CD1c-positive myeloid dendritic cell (primary cell): ENCODE measurements at regions not wholly inside any gene's neighbourhood (a gene's known extent, or its start where the extent isn't known, plus 50 kb on each side); places are given as distances from the start of the nearest gene placed in this dataset.

Experiments used
- DNase-seq: peaks from one replicate; pipeline ENCODE4 v3.0.0-alpha.2; 2016; ENCODE audit errors: extremely low spot score

DNA sequence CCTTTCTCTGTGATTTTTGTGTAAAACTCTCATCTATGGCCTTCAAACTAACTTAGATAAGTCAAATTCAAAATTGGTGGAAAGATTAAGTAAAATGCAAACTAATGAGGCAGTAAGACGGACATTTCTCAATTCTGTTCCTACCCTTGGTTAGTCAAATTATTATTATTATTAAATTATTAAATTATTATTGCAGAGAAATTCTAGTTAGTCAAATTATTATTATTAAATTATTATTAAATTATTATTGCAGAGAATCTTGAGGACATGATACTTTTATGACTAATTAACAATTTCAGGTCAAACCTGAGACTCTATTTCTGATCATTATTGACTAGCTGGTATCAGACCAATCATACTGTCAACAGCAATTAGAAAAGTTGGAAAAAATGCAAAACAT, 845.0 kb upstream of the NECTIN3 start:
- no peak for DNase-seq

DNA sequence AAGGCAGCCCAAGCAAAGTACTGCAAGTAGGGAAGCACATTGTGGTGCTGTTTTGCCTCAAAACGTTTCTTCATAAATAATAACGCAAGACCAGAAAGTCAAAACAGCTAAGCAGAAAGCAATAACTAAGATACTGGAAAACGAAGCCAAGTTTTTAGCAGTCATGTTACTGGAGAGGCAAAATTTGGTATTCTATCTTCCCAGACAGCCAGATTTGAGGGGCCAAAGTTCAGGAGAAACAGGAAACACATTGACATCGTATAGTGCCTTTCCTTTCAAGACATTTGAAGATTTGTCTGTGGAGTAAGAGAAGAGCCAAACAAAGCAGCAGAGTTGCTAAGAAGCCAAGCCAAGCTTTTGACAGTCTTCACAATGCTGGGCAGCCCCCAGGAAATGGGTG, 843.6 kb upstream of the NECTIN3 start:
- no peak for DNase-seq

DNA sequence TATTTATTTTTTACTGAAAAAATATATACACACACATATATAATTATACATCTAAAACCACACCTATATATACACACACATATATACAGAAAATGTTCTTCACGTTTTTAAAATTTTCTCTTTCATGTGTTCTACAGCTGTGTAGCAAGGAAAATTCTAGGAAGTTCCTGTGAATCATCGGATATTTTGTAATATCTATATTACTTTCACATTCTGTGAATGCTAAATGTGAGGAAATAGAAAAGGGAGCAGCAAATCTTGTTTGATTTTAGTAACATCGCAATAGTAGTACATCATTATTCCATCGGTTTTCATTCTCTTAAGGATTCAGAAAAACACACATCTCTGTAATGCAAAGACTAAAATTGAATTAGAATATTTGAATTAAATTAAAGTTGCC, 836.8 kb upstream of the NECTIN3 start:
- no peak for DNase-seq

DNA sequence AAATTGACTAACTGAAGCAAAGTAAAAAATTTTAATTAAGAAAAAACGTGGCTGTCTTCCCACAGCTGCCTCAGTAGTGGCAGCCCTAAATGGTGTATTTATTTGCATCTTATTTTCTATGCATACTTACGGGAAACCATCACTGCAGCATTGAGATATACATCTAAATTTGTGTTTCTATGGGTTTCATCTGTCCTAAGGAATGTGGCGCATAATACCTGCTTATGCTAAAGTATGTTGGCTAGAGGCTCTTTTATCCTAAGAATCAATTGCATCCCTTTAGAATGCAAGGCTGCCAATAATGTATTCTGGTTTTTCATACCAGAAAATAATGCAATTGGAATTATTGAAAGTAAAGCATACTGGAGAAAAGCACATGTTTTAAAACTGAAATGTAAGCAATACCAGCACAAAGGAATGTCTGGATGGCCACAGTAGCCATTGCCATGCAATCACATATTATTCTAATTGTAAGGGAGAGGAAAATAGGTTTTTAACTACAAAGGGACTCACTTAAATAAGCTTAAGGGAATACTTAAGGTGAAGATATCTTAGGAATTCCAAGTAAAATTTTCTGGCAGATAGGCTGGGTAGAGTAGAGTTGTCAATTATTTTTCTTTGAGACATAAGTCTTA, 834.5 kb upstream of the NECTIN3 start:
- no peak for DNase-seq

DNA sequence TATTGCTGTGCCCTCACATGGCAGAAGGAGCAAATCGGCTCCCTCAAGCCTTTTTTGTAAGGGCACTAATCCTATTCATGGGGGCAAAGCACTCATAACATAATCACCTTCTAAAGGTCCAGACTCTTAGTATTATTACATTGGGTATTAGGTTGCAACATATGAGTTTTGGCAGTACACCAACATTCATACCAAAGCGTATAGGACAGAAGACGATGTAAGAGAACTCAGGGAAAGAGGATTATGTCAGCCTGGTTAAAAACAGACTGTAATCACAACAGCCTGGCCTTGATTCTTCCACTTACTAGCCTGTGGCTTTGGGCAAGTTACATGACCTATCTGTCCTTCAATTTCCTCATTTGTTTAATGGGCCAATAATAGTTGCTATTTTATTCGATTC, 828.5 kb upstream of the NECTIN3 start:
- no peak for DNase-seq

DNA sequence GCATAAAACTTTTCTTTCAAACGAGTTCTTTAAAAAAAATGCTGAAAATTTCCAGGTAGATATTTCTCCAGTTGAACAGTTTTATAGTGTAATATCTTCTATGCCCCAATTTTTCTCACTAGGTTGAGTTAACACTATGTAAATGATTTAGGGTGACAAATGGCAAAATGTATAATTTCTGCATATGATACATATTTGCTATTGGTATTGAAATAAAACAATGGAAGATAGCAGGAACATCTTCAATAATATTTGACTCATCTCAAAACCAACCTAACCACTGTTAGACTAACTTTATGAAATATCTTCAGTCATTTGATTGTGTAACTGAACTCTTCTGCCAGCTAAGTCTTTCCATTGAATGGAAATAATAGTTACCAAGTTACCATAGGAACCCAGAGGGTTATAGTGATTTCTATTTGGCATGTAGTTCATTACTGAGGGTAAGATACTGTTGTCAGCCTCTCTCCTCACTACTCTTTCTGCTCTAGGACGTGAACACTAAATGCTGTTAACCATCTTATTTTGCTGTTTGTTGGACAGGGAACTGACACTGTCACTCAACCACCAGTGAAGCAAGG, 824.7 kb upstream of the NECTIN3 start:
- DNase-seq: no peak

DNA sequence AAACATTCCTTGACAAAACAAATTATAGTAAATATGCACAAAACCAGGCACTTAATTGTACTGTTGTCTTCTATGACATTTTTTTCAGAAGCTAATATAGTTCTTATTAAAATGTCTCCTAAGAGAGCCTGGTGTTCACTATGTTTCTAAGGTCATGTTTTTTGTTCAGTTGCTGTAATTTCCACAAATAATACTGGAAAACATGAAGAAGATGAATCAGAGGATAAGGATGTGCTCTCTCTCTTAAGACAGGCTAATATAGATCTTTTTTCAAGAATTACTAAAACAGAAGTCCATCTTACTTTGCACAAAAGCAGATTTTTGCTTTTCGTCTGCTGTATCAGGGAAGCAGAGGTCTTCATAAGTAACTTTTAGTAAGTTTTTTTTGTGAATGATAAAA, 823.0 kb upstream of the NECTIN3 start:
- DNase-seq: no peak

DNA sequence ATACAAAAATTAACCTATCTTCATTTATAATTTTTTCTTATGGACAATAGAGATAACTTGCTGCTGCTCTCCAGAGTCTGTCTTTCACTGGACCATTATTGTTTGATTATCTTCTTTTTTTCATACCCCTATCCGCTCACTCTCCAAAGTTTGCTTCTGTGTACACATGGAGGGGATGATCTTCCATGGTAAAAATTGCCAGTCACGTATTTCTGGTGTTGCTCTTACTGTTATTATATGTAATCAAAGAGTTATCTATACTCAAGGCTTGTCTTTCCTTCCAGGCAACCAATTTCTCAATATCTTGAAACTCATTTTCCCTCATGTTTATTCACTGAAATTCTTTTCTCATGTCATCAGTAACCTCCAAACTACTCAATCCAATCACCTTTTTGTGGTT, 817.8 kb upstream of the NECTIN3 start:
- DNase-seq: no peak

DNA sequence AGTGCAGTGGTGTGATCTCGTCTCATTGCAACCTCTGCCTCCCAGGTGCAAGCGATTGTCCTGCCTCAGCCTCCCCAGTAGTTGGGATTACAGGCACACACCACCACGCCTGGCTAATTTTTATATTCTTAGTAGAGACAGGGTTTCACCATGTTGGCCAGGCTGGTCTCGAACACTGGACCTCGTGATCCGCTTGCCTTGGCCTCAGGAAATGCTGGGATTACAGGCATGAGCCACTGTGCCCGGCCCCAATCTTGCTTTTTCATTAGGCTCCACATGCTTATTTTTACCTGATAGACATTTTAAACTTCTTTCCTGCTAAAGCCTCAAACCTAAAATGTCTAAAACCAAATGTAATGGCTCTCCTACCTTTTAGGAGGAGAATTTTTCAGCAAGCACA, 817.0 kb upstream of the NECTIN3 start:
- no peak for DNase-seq

DNA sequence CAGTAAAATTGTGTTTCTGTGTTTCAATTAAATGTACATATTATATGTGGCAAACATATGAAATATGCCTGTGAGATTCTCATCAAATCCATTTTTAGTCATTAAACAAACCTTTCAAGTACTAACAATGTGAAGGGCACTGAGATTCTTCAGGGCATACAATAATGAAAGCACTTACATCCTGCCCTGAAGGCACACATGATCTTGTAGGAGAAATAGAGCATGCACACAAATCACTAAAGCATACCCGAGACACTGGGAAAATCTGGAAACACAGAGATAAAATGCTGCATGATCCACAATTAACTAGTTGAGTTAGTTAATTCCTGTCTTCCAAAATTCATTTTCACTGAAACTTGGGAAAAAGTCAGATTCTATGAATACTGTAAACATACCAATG, 810.5 kb upstream of the NECTIN3 start:
- DNase-seq: no peak

DNA sequence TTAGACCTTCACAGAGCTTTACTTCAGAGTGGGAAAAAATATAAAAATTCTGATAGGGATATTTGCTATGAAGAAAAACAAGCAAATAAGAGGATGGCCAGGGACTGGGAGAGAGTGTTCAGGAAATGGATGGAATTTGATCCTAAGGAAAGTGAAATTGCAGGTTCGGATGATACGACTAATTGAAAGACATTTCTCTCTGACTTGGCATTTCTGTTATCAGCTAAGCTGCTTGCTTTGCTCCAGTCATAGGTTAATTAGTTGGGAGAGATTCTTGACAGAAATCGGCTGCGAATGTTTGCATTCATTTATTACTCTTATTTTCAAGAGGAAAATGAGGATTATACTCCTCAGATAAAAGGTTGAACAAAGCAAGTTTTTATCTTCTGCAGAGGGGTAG, 808.7 kb upstream of the NECTIN3 start:
- DNase-seq: no peak

DNA sequence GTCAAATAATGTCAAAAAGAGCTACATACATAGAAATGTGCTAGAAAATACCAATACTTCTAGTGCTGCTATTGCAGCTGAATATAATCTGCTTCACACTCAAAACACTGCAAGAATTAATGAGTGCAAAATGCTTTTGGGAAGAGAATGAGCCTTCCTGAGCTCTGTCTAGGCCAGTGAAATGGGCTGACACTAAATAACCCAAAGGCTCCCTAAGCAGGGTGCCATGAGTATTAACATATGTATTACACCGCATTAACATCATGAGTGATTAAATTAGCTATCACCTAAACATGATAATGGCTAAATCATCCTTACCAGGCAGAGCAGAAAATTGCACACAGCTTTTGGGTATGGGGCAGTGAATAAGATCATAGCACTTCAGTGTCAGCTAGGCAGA, 806.3 kb upstream of the NECTIN3 start:
- DNase-seq: no peak

DNA sequence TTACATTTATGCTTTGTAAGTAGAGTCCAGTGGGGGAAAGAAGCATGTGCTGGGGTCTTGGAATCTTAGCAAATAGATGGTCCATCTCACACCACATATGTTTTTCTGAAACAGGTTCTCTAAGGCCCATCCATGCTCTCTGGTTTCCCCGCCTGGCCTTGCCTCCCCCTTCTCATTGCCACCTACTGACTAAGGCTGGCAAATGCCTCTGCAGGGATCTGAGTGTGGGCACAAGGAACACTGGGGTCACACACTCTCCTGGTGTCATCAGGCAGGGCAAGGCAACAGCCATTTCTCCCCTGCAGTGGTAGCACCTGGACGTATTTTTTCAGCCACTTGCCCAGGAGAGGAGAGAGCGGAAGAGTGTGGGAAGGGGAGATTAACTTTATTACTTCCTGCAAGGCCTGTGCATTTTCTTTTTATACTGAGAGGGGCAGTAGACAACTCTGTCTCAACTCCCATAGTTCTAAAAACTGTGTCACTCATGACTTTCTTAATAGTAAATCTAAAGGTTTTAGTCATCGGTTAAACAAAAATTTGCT, 804.2 kb upstream of the NECTIN3 start:
- no peak for DNase-seq

DNA sequence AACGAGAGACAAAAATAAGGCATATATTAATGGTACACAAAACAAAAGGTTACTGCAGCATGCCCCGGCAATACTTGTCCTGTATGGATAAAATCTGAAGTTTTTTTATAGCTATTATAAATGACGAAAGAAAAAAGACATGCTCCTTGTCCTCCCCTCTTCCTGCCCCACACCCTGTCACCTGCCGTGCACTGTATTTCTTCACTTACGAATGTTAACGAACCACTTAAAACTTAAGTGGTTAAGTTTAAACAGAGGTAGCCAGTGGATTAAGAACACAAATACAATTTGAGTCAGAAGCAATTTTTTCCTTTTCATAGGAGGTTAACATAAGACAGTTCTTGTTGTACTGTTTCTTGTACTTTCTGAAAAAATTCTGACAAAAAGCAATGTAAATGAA, 799.1 kb upstream of the NECTIN3 start:
- DNase-seq: no peak

DNA sequence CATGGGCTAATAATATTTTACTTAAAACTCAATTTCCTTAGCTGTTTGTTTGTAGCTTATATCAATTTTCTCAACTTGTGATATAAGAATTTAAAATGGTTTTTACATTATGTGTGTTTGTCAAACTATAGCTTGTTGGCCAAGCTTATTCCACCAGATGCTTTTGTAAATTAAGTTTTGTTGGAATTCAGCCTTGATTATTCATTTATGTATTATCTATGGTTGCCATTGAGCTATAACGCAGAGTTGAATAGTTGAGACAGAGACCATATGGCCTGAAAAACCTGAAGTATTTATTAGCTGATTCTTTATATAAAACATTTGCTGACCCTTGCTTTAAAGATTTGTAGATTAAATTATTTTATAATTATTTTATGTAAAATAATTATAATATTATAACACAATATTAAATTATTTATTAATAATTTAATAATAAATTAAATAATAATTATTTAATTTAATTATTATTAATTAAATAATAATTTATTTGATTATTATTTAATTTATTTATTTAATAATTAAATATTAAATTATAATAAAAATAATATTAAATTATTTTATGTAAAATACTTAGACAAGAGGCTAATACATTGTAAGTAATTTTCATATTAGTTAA, 779.6 kb upstream of the NECTIN3 start:
- DNase-seq: no peak

DNA sequence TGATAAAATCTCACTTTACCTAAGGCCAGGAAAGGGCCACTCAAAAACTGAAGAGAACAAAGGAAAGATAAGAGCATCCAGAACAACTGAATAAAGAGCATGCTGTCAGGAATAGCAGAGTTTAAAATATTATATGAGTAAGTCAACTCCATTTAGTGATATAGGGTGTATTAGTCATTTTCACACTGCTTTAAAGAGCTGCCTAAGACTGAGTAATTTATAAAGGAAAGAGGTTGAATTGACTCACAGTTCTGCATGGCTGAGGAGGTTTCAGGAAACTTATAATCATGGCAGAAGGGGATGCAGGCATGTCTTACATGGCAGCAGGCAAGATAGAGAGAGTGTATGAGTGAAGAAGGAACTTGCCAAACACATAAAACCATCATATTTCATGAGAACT, 778.0 kb upstream of the NECTIN3 start:
- DNase-seq: no peak

DNA sequence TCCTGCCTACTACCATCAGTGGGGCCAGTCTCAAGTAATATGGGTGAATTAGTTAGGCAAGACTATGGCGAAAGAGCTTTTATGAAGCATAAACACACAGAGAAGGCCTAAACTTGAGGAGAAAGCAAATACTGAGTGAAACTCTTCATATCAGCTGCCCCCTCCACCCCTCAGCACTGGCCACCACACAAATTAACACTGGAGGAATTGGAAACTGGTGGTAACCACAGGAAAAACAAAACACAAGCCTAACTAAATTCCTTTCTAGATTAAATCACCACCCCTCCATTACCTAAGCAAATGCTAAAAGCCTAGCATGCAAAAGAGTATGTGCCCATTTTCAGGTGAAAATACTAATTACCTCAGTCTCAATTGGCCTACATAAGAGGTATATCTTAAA, 774.7 kb upstream of the NECTIN3 start:
- no peak for DNase-seq

DNA sequence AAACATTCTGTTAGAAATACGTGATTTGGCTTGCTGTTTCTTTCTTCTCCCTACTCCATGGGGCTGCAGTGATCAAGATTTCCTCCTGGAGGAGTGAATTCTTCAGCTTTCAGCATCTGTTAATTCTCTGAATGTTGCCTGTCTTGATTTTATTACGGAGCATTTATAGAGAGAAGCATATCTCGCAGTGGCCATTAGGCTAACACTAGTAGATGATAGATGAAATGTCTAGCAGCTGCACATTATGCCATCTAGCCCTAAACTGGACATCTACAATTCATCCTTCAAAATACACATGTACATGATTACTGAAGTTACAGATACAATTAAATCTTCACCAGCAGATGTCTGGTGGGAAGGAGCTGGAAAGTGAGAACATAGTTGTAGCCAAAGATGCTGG, 769.8 kb upstream of the NECTIN3 start:
- no peak for DNase-seq

DNA sequence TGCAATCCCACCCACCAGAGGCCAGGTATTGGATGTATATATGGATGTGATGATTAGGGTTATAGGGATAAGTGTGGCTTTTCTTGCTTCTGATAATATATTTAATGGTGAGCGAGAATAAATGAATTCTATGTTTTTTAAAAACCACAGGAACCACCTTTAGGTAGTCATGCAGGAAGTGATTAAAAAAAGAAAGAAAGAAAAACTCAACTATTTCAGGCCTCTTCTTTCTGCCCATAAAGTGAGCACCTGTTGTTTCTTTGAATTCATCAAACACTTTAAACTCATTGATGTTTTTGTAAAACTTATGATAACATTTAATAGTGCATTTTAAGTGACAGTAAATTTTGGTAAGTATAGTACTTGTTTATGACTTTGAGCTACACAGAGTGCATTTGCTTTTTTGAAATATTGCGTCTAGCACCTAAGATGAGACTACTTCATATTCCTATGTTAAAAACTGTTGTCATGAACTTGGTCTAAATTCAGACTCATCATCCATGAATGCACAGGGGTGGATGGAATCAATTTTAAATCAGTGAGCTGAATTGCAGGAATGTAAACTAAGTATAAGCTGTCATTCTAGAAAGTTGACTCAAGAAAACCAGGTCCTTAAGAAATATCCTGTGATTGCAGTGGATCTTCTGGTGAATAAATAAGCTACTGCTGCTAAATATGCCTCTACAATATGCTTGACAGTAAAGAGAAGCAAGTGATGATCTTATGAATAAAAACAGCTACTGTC, 764.4 kb upstream of the NECTIN3 start:
- no peak for DNase-seq

DNA sequence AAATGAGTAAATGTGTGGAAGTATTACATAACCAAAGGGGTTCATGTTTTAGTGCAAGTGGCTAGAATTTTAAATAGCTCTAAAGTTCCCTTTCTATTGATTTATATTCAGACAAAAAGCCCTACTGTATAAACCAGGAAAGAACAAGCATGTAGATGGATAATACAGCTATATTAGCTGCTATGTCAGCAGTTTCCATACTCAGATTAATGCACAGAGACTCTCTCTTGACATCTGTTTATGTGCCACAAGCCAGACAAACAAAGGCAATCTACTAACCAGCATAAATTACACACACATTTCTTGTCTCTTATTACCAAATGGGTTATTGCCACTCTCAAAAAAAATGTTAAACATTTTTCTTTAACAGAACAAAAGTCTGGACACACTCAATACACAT, 760.1 kb upstream of the NECTIN3 start:
- no peak for DNase-seq

DNA sequence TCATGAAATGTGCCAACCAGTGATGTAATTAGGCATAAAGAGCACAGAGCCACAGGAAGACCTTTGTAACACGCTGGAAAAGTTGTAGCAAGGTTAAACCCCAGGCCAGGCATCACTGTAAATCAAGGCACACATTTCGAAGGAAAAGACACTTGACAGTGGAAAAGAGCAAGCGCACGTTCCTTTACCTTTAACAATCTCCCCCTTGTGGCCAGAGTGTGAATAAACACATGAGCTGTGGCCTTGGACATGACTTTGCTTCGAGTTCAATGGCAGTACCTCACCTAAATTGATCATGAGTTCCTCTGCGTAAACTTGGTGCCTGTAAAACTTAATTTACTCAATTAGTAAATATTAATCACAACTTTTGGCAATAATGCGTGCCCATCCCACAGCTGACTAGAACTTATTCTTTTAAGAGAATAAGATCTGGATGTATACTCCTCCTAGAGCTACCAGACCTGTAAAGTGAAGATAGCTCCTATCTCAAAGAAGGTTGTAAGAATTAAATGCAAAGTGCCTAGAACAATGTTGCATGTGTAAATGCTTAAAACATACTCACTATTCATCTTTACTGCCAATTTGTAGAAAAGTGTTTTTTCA, 757.0 kb upstream of the NECTIN3 start:
- DNase-seq: peak; percentile 70

DNA sequence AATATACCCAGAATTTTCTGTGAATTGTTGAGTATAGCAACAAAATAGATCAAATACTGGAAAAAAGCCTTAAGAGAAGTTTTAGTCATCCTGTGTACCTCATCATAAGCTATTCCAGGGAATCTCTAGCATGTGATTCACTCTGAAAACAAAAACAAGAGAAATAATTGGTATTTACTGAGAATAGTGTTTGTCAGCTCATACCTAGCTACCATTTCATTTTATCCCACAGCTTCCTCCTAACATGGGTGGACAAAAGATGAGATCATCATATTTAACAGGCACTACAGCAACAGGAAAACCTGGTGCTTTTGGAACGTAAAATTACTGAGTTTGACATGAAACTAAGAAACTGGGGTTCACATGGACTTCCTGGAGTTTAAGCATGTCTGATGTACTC, 753.5 kb upstream of the NECTIN3 start:
- DNase-seq: no peak
